PC-9 (cell line): ENCODE measurements at regions not wholly inside any gene's neighbourhood (a gene's known extent, or its start where the extent isn't known, plus 50 kb on each side); places are given as distances from the start of the nearest gene placed in this dataset.

Experiments
- BruUV-seq: library from RNA; stranded (reverse); fragments of 400-500 nt; replicated peaks from 2 replicates; lab custom pipeline; 2021; lab: Mats Ljungman, UMichigan
- CTCF ChIA-PET: fragments of 300-600 bp; sonication (Branson Sonifier 250); formaldehyde crosslinking; loops from one replicate; lab custom pipeline; 2022; ENCODE audit warnings: antibody characterized with exemption; lab: Charles Lee
- POLR2A ChIA-PET: fragments of 300-600 bp; sonication (Branson Sonifier 250); formaldehyde crosslinking; loops from one replicate; lab custom pipeline; 2022; ENCODE audit warnings: antibody characterized with exemption; ENCODE audit not compliant: unreplicated experiment; lab: Charles Lee
- DNase-seq, 2 experiments: peaks; one replicate each; pipeline versions ENCODE4 v3.0.0 to v3.0.0-alpha.2; 2015 to 2022; ENCODE audit warnings: mixed read lengths in 1 of 2
- H2AFZ ChIP-seq: fragments of 200-600 bp; sonication (generic); 2 replicates; pipeline ENCODE4 v1.8.1; 2017; ENCODE audit warnings: antibody characterized with exemption
- H3F3A ChIP-seq: fragments of 200-600 bp; sonication (generic); 2 replicates; pipeline ENCODE4 v1.8.1; 2017; ENCODE audit warnings: antibody characterized with exemption, mild to moderate bottlenecking, low read depth; ENCODE audit not compliant: insufficient read depth
- H3K27ac ChIP-seq: fragments of 200-600 bp; sonication (generic); 2 replicates; pipeline ENCODE4 v1.6.1; 2016; ENCODE audit warnings: mixed run types
- H3K27me3 ChIP-seq: fragments of 200-600 bp; sonication (generic); 2 replicates; pipeline ENCODE4 v1.6.1; 2016; ENCODE audit warnings: low read depth, mixed run types; ENCODE audit not compliant: insufficient read depth
- H3K36me3 ChIP-seq: fragments of 200-600 bp; sonication (generic); 2 replicates; pipeline ENCODE4 v1.6.1; 2016; ENCODE audit warnings: low read depth, mixed run types
- H3K4me1 ChIP-seq: fragments of 200-600 bp; sonication (generic); replicated peaks from 2 replicates; pipeline ENCODE4 v1.6.1; 2016; ENCODE audit warnings: mixed run types; ENCODE audit not compliant: insufficient read depth
- H3K4me2 ChIP-seq: fragments of 200-600 bp; sonication (generic); 2 replicates; pipeline ENCODE4 v1.6.1; 2017; ENCODE audit warnings: mixed run types
- H3K4me3 ChIP-seq: fragments of 200-600 bp; sonication (generic); 2 replicates; pipeline ENCODE4 v1.6.1; 2016; ENCODE audit warnings: mixed run types
- H3K79me2 ChIP-seq: fragments of 200-600 bp; sonication (generic); 2 replicates; pipeline ENCODE4 v1.6.1; 2017; ENCODE audit warnings: low read depth, mixed run types
- H3K9me2 ChIP-seq: fragments of 200-600 bp; sonication (generic); 2 replicates; pipeline ENCODE4 v1.8.1; 2017; ENCODE audit warnings: mild to moderate bottlenecking; ENCODE audit not compliant: insufficient read depth
- H3K9me3 ChIP-seq: fragments of 200-600 bp; sonication (generic); 2 replicates; pipeline ENCODE4 v1.8.1; 2016; ENCODE audit warnings: low read depth; ENCODE audit not compliant: insufficient read depth
- H4K20me1 ChIP-seq: fragments of 200-600 bp; sonication (generic); 2 replicates; pipeline ENCODE4 v1.8.1; 2017; ENCODE audit not compliant: insufficient read depth
- CTCF ChIP-seq: fragments of 200-600 bp; sonication (generic); conservative IDR thresholded peaks from 2 replicates; pipeline ENCODE4 v1.6.1; 2017; ENCODE audit warnings: mixed run types, antibody characterized with exemption, mild to moderate bottlenecking, moderate library complexity
- EZH2 ChIP-seq: fragments of 200-600 bp; sonication (generic); IDR thresholded peaks from 2 replicates; pipeline ENCODE4 v1.8.0; 2017; ENCODE audit warnings: antibody characterized with exemption, low read depth
- intact Hi-C: fragments of 100-400 bp; cut with micrococcal nuclease; formaldehyde crosslinking; loops from one replicate; pipeline ENCODE4 v1.10.0; 2022; ENCODE audit not compliant: unreplicated experiment

- H3K4me3 ChIP-seq = no peak overlapping the region
- H3K9me2 ChIP-seq = no peaks in the 10 kb centered on the region
- TF ChIP-seq CTCF (no peak), EZH2 (no peak)
- H3K79me2 ChIP-seq = no peaks in the 10 kb centered on the region
- no peaks in the 10 kb centered on the region for H3K27me3 ChIP-seq
- H3K36me3 ChIP-seq = no peaks in the 10 kb centered on the region
- no peaks in the 10 kb centered on the region for H3K4me1 ChIP-seq
- no peak overlapping the region for H2AFZ ChIP-seq
- ChIA-PET CTCF (no interaction called here), POLR2A (no interaction called here)
- H3K4me2 ChIP-seq = no peak overlapping the region
- DNase-seq = no peak
- no TSS peak for BruUV-seq
- intact Hi-C loops = no loop called here
- H3K27ac ChIP-seq = no peak overlapping the region
- no peaks in the 10 kb centered on the region for H3F3A ChIP-seq
- H3K9me3 ChIP-seq = no peaks in the 10 kb centered on the region
- no peaks in the 10 kb centered on the region for H4K20me1 ChIP-seq
These were observed 364.0 kb upstream of the EPHA5 start for GRCh38 chr4:66034262-66034661.

- no TSS peak for BruUV-seq
- Histone ChIP-seq H2AFZ (no peak overlapping the region), H3K4me3 (no peak overlapping the region), H3K27me3 (no peaks in the 10 kb centered on the region), H3K9me2 (no peaks in the 10 kb centered on the region), H3K9me3 (no peaks in the 10 kb centered on the region), H3F3A (no peaks in the 10 kb centered on the region), H3K27ac (no peak overlapping the region), H3K79me2 (no peaks in the 10 kb centered on the region), H4K20me1 (no peaks in the 10 kb centered on the region), H3K4me2 (no peak overlapping the region), H3K4me1 (no peaks in the 10 kb centered on the region), H3K36me3 (no peaks in the 10 kb centered on the region)
- intact Hi-C loops = no loop called here
- TF ChIP-seq EZH2 (no peak), CTCF (no peak)
- no peak for DNase-seq
- ChIA-PET CTCF (no interaction called here), POLR2A (no interaction called here)
These were observed 362.3 kb upstream of the EPHA5 start for GRCh38 chr4:66032571-66032970.

GRCh38 chr4:66028668-66029067, 358.4 kb upstream of the EPHA5 start:
- TF ChIP-seq EZH2 (no peak), CTCF (no peak)
- H3K4me2 ChIP-seq = no peak overlapping the region
- H4K20me1 ChIP-seq = no peaks in the 10 kb centered on the region
- H3K27me3 ChIP-seq = no peaks in the 10 kb centered on the region
- intact Hi-C loops = no loop called here
- H3K9me3 ChIP-seq = no peaks in the 10 kb centered on the region
- CTCF ChIA-PET = no interaction called here
- H3F3A ChIP-seq = no peaks in the 10 kb centered on the region
- POLR2A ChIA-PET = no interaction called here
- BruUV-seq = no TSS peak
- H3K4me3 ChIP-seq = no peak overlapping the region
- H3K36me3 ChIP-seq = no peaks in the 10 kb centered on the region
- H2AFZ ChIP-seq = no peak overlapping the region
- no peak overlapping the region for H3K27ac ChIP-seq
- H3K4me1 ChIP-seq = no peaks in the 10 kb centered on the region
- no peaks in the 10 kb centered on the region for H3K79me2 ChIP-seq
- no peak for DNase-seq
- H3K9me2 ChIP-seq = no peaks in the 10 kb centered on the region
